ENCODE measurements at regions not wholly inside any gene's neighbourhood (a gene's known extent, or its start where the extent isn't known, plus 50 kb on each side); places are given as distances from the start of the nearest gene placed in this dataset.

DNA sequence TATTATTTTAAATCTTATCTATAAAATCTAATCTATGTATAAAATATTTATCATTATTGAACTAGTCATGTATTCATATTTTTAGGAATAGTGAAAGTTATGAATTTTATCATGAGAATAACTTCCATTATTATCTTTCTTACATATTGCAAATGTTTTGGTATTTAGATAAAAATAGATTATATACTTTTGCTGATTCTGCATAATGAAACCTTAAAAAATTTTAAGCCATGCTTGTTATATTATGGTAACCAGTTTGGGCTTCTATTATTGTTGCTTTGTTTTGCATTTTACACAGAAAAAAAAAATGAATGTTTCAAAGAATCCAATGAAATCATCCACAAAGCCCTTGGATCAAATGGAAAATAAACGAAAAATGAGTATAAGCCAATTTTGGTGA is 772.5 kb downstream of the NR2F1-AS1 start:
- Mint-ChIP-seq H3K9me3 (ENCODE audit: insufficient read depth) (no peaks in the 10 kb centered on the region), H3K27me3 (no peaks in the 10 kb centered on the region), H3K27ac (no peak overlapping the region), H3K4me1 (no peaks in the 10 kb centered on the region), H3K4me3 (no peak overlapping the region)
- H3K27ac ChIP-seq (ENCODE audit: low read length in 2 of 2), result no peak overlapping the region
- no peak overlapping the region for H3K4me2 ChIP-seq (replicated peaks; ENCODE audit: low read depth, low read length, poor library complexity, severe bottlenecking)
- ChIA-PET CTCF (no interaction called here), POLR2A (no interaction called here)
- H3K4me1 ChIP-seq (ENCODE audit: control insufficient read depth in 2 of 2, insufficient read depth in 2 of 2, low read length in 2 of 2), result no peaks in the 10 kb centered on the region
- intact Hi-C loops (cut with micrococcal nuclease), result no loop called here
- H2AFZ ChIP-seq (ENCODE audit: insufficient read depth, low read depth, low read length, poor library complexity, severe bottlenecking), result no peak overlapping the region
- DNase-seq (no peak), ATAC-seq (ENCODE audit: low read depth) (no peak)
- peaks cover 0 to 3% (median 0%) of the 10 kb centered on the region in 3 donors for H3K9me3 ChIP-seq (ENCODE audit: control extremely low read depth in 1 of 3, control insufficient read depth in 2 of 3, insufficient read depth in 1 of 3, low read length in 2 of 3)
- H3K79me2 ChIP-seq (ENCODE audit: control insufficient read depth, insufficient read depth, low read length), result no peaks in the 10 kb centered on the region
- no peaks in the 10 kb centered on the region for H3K27me3 ChIP-seq (replicated peaks in 1 of 4; ENCODE audit: control extremely low read depth in 1 of 4, control insufficient read depth in 3 of 4, insufficient read depth in 4 of 4, low read length in 3 of 4)
- H4K20me1 ChIP-seq (ENCODE audit: control insufficient read depth, insufficient read depth, low read length, poor library complexity, severe bottlenecking), result no peaks in the 10 kb centered on the region
- WGBS (ENCODE audit: insufficient coverage), result no CpG with 5 or more reads among the region's 1 CpG
- H3K4me3 ChIP-seq (ENCODE audit: control extremely low read depth in 1 of 5, extremely low read depth in 1 of 5, insufficient read depth in 1 of 5, low read depth in 2 of 5, low read length in 4 of 5), result no peak overlapping the region
- TF ChIP-seq, protein P1, sequence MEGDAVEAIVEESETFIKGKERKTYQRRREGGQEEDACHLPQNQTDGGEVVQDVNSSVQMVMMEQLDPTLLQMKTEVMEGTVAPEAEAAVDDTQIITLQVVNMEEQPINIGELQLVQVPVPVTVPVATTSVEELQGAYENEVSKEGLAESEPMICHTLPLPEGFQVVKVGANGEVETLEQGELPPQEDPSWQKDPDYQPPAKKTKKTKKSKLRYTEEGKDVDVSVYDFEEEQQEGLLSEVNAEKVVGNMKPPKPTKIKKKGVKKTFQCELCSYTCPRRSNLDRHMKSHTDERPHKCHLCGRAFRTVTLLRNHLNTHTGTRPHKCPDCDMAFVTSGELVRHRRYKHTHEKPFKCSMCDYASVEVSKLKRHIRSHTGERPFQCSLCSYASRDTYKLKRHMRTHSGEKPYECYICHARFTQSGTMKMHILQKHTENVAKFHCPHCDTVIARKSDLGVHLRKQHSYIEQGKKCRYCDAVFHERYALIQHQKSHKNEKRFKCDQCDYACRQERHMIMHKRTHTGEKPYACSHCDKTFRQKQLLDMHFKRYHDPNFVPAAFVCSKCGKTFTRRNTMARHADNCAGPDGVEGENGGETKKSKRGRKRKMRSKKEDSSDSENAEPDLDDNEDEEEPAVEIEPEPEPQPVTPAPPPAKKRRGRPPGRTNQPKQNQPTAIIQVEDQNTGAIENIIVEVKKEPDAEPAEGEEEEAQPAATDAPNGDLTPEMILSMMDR (IDR thresholded peaks at IDR 0.05), result no peak
- no peak for TF ChIP-seq EZH2 (IDR thresholded peaks at IDR 0.05; ENCODE audit: borderline replicate concordance, insufficient read depth, low read depth, low read length, poor library complexity, severe bottlenecking)
- H3K36me3 ChIP-seq (replicated peaks in 1 of 2; ENCODE audit: control extremely low read depth in 1 of 2, control insufficient read depth in 1 of 2, extremely low read depth in 1 of 2, insufficient read depth in 2 of 2, low read length in 1 of 2), result no peaks in the 10 kb centered on the region
- H3K9ac ChIP-seq (ENCODE audit: low read length), result no peak overlapping the region

DNA sequence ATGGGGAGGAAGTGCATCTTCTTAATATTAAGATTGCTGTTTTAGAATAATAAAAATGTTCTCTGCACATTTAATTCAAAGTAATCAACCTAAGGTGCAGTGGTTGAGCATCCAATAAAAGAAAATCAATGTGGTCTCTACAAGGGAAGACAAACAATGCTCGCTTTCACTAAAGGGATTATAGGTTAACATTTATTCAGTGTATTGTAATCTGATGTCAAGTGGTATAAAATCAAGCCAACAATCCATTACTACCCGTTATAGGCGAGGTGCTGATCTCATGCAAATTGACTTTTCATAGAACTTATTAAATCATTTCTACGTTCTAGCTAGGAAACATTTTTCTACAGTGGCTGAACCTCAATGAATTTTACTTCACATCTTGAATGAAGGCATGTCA is 773.9 kb downstream of the NR2F1-AS1 start:
- Mint-ChIP-seq H3K4me3 (no peak overlapping the region), H3K27me3 (no peaks in the 10 kb centered on the region), H3K4me1 (no peaks in the 10 kb centered on the region), H3K27ac (no peak overlapping the region), H3K9me3 (ENCODE audit: insufficient read depth) (no peaks in the 10 kb centered on the region)
- intact Hi-C loops (cut with micrococcal nuclease), result no loop called here
- no peaks in the 10 kb centered on the region for H3K79me2 ChIP-seq (ENCODE audit: control insufficient read depth, insufficient read depth, low read length)
- H3K27ac ChIP-seq (ENCODE audit: low read length in 2 of 2), result no peak overlapping the region
- no CpG with 5 or more reads among the region's 4 CpGs for WGBS (ENCODE audit: insufficient coverage)
- no peaks in the 10 kb centered on the region for H3K36me3 ChIP-seq (replicated peaks in 1 of 2; ENCODE audit: control extremely low read depth in 1 of 2, control insufficient read depth in 1 of 2, extremely low read depth in 1 of 2, insufficient read depth in 2 of 2, low read length in 1 of 2)
- H3K4me2 ChIP-seq (replicated peaks; ENCODE audit: low read depth, low read length, poor library complexity, severe bottlenecking), result no peak overlapping the region
- no peak overlapping the region for H3K9ac ChIP-seq (ENCODE audit: low read length)
- DNase-seq (no peak), ATAC-seq (ENCODE audit: low read depth) (no peak)
- H2AFZ ChIP-seq (ENCODE audit: insufficient read depth, low read depth, low read length, poor library complexity, severe bottlenecking), result no peak overlapping the region
- ChIA-PET POLR2A (no interaction called here), CTCF (no interaction called here)
- no peak for TF ChIP-seq EZH2 (IDR thresholded peaks at IDR 0.05; ENCODE audit: borderline replicate concordance, insufficient read depth, low read depth, low read length, poor library complexity, severe bottlenecking)
- TF ChIP-seq, protein P1 (IDR thresholded peaks at IDR 0.05), result no peak
- H3K4me3 ChIP-seq (ENCODE audit: control extremely low read depth in 1 of 5, extremely low read depth in 1 of 5, insufficient read depth in 1 of 5, low read depth in 2 of 5, low read length in 4 of 5), result no peak overlapping the region
- H3K9me3 ChIP-seq (ENCODE audit: control extremely low read depth in 1 of 3, control insufficient read depth in 2 of 3, insufficient read depth in 1 of 3, low read length in 2 of 3), result no peaks in the 10 kb centered on the region
- H3K4me1 ChIP-seq (ENCODE audit: control insufficient read depth in 2 of 2, insufficient read depth in 2 of 2, low read length in 2 of 2), result no peaks in the 10 kb centered on the region
- H3K27me3 ChIP-seq (replicated peaks in 1 of 4; ENCODE audit: control extremely low read depth in 1 of 4, control insufficient read depth in 3 of 4, insufficient read depth in 4 of 4, low read length in 3 of 4), result no peaks in the 10 kb centered on the region
- H4K20me1 ChIP-seq (ENCODE audit: control insufficient read depth, insufficient read depth, low read length, poor library complexity, severe bottlenecking), result no peaks in the 10 kb centered on the region

All from B cell (primary cell).